RWPE2 (cell line): ENCODE measurements at regions not wholly inside any gene's neighbourhood (a gene's known extent, or its start where the extent isn't known, plus 50 kb on each side); places are given as distances from the start of the nearest gene placed in this dataset.

Source experiments
- ATAC-seq: fragments of 200-7000 bp; cut with Tn5 transposase; 3 replicates; pipeline ENCODE4 v1.9.1; 2021; ENCODE audit warnings: low read depth
- DNase-seq: peaks from one replicate; pipeline ENCODE4 v3.0.0-alpha.2; 2020; ENCODE audit warnings: low spot score
- H3K27ac ChIP-seq: fragments of 450-650 bp; 2 replicates; pipeline ENCODE4 v1.5.1; 2017; ENCODE audit warnings: mild to moderate bottlenecking; ENCODE audit not compliant: poor library complexity, severe bottlenecking
- H3K27me3 ChIP-seq: fragments of 250-450 bp; sonication (Bioruptor Pico); 2 replicates; pipeline ENCODE4 v1.5.1; 2021; ENCODE audit warnings: mild to moderate bottlenecking, moderate library complexity; ENCODE audit not compliant: insufficient read depth, poor library complexity, severe bottlenecking
- H3K36me3 ChIP-seq: fragments of 250-450 bp; sonication (Bioruptor Pico); 2 replicates; pipeline ENCODE4 v1.5.1; 2020; ENCODE audit warnings: low read depth, mild to moderate bottlenecking, moderate library complexity
- H3K4me1 ChIP-seq: fragments of 250-450 bp; sonication (Bioruptor Pico); 2 replicates; pipeline ENCODE4 v1.5.1; 2021; ENCODE audit warnings: mild to moderate bottlenecking, moderate library complexity; ENCODE audit not compliant: insufficient read depth, poor library complexity, severe bottlenecking
- H3K4me3 ChIP-seq: fragments of 250-450 bp; sonication (Bioruptor Pico); 2 replicates; pipeline ENCODE4 v1.5.1; 2021; ENCODE audit warnings: mild to moderate bottlenecking, moderate library complexity; ENCODE audit not compliant: severe bottlenecking
- H3K9me3 ChIP-seq: fragments of 250-450 bp; sonication (Bioruptor Pico); 2 replicates; pipeline ENCODE4 v1.5.1; 2021; ENCODE audit warnings: mild to moderate bottlenecking, moderate library complexity; ENCODE audit not compliant: severe bottlenecking
- CTCF ChIP-seq: fragments of 450-650 bp; IDR thresholded peaks from one replicate; pipeline ENCODE4 v1.5.1; 2017; ENCODE audit warnings: mild to moderate bottlenecking, moderate library complexity; ENCODE audit not compliant: poor library complexity, severe bottlenecking

GRCh38 chr16:48105976-48106375 lies 49.8 kb downstream of the ABCC12 start:
- Histone ChIP-seq H3K9me3 (no peaks in the 10 kb centered on the region), H3K27me3 (no peaks in the 10 kb centered on the region), H3K36me3 (no peaks in the 10 kb centered on the region), H3K4me3 (no peak overlapping the region), H3K4me1 (no peaks in the 10 kb centered on the region), H3K27ac (no peak overlapping the region)
- DNase-seq, result no peak
- no peak for TF ChIP-seq CTCF
- ATAC-seq, result no peak

DNA sequence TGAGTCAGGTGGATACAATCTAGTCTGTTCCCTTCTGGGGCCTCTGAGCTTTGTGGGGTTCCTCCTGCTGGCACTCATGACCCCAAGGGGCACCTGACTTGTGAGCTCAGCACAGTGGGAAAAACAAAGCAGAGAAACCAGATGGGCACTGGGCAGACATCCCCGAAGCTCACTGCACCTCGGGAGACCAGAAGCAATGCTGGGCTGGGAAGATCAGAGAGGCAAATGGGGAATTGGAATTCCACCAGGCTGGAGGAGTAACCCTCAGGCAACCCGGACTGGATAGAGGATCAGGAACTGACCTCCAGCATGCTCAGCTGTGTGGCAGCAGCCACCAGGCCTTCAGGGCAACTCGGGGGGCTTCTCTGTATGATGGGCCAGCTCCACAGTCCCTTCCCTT lies 50.3 kb downstream of the ABCC12 start:
- Histone ChIP-seq H3K27ac (no peak overlapping the region), H3K36me3 (no peaks in the 10 kb centered on the region), H3K4me3 (no peak overlapping the region), H3K9me3 (no peaks in the 10 kb centered on the region), H3K4me1 (no peaks in the 10 kb centered on the region), H3K27me3 (no peaks in the 10 kb centered on the region)
- no peak for TF ChIP-seq CTCF
- no peak for DNase-seq
- ATAC-seq, result no peak

- no peak for TF ChIP-seq CTCF
These were observed 52.2 kb downstream of the ABCC12 start for GRCh38 chr16:48103591-48103990.

DNA sequence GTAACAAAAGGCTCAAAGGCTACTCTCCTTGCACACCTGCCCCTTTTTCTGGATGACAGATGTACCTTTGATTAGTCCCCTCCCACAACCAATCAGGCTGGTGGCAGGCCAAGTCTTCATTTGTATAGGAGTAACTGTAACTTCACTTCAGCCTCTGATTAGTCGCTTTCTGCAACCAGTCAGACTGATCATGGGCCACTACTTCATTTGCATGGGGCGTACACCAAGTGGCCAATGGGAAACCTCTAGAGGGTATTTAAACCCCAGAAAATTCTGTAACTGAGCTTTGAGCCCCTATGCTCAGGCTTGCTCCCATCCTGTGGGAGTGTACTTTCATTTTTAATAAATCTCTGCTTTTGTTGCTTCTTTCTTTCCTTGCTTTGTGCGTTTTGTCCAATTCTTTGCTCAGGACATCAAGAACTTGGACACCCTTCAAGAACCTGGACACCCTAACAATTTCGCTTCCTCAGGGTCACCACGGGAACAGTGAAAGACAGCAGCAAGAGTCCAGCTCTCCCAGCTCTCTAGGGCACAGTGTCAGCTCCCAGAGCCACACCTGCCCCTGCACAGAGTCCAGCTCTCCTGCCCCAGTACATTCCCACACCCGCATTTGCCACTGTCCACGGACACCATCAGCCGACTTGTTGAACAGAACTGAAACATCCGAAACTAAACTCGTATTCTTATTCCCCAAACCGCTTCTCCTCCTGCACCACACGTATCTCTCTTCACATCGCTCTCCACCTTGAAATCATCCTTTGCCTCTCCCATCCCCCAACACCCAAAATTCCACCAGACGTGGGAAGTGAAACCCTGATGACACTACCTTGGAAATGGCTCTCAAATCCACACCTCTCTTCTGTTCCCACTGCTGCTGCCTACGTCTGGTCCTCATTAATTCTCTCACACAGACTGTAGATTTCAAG lies 53.4 kb downstream of the ABCC12 start:
- DNase-seq, result no peak
- no peak for TF ChIP-seq CTCF
- Histone ChIP-seq H3K27me3 (no peaks in the 10 kb centered on the region), H3K27ac (no peak overlapping the region), H3K9me3 (no peaks in the 10 kb centered on the region), H3K4me3 (no peak overlapping the region), H3K36me3 (no peaks in the 10 kb centered on the region), H3K4me1 (no peaks in the 10 kb centered on the region)
- ATAC-seq, result no peak

More at GRCh38 chr16:48103591-48103990, 52.2 kb downstream of the ABCC12 start:
- no peak overlapping the region for H3K27ac ChIP-seq
- no peak overlapping the region for H3K4me3 ChIP-seq
- H3K27me3 ChIP-seq, result no peaks in the 10 kb centered on the region
- ATAC-seq (no peak), DNase-seq (no peak)
- H3K36me3 ChIP-seq, result no peaks in the 10 kb centered on the region
- no peaks in the 10 kb centered on the region for H3K4me1 ChIP-seq
- H3K9me3 ChIP-seq, result no peaks in the 10 kb centered on the region
